Suprapubic skin (tissue), 4 donors: ENCODE measurements at regions not wholly inside any gene's neighbourhood (a gene's known extent, or its start where the extent isn't known, plus 50 kb on each side); places are given as distances from the start of the nearest gene placed in this dataset.

Experiments
- EP300 ChIP-seq: sonication (generic); formaldehyde crosslinking; IDR thresholded peaks from one replicate; pipeline ENCODE4 v1.6.1; 2017; ENCODE audit warnings: antibody characterized with exemption
- POLR2A ChIP-seq, 2 donors: fragments of 450-650 bp; IDR thresholded peaks; one replicate each; pipeline ENCODE4 v1.6.1; 2017; ENCODE audit warnings: antibody characterized with exemption in 2 of 2, mild to moderate bottlenecking in 2 of 2, moderate library complexity in 2 of 2
- POLR2AphosphoS5 ChIP-seq, 3 donors: sonication (generic); formaldehyde crosslinking; IDR thresholded peaks; one replicate each; pipeline ENCODE4 v1.6.1; 2017; ENCODE audit warnings: antibody characterized with exemption in 3 of 3
- TF ChIP-seq, protein P1 (sequence below), 2 donors: fragments of 200-600 bp in 1 of 2; fragments of 450-650 bp in 1 of 2; sonication (generic) in 1 of 2; IDR thresholded peaks; one replicate each; pipeline ENCODE4 v1.5.1; 2016 to 2019; ENCODE audit warnings: antibody characterized with exemption in 2 of 2, mild to moderate bottlenecking in 1 of 2, moderate library complexity in 1 of 2

GRCh38 chr14:41392226-41392625 is 214.4 kb upstream of the LRFN5 start:
- TF ChIP-seq POLR2A (IDR thresholded peaks at IDR 0.05), result no peak
- TF ChIP-seq, protein P1, sequence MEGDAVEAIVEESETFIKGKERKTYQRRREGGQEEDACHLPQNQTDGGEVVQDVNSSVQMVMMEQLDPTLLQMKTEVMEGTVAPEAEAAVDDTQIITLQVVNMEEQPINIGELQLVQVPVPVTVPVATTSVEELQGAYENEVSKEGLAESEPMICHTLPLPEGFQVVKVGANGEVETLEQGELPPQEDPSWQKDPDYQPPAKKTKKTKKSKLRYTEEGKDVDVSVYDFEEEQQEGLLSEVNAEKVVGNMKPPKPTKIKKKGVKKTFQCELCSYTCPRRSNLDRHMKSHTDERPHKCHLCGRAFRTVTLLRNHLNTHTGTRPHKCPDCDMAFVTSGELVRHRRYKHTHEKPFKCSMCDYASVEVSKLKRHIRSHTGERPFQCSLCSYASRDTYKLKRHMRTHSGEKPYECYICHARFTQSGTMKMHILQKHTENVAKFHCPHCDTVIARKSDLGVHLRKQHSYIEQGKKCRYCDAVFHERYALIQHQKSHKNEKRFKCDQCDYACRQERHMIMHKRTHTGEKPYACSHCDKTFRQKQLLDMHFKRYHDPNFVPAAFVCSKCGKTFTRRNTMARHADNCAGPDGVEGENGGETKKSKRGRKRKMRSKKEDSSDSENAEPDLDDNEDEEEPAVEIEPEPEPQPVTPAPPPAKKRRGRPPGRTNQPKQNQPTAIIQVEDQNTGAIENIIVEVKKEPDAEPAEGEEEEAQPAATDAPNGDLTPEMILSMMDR (IDR thresholded peaks at IDR 0.05), result no peak
- TF ChIP-seq EP300, result no peak
- TF ChIP-seq POLR2AphosphoS5 (IDR thresholded peaks at IDR 0.05), result no peak
